ENCODE measurements at regions not wholly inside any gene's neighbourhood (a gene's known extent, or its start where the extent isn't known, plus 50 kb on each side); places are given as distances from the start of the nearest gene placed in this dataset.

GRCh38 chr7:25927626-25927978 is 224.4 kb upstream of the NFE2L3 start:
- no peak for TF ChIP-seq HOXA7 (CRISPR knock-in tag; IDR thresholded peaks at IDR 0.05)
- no peak for TF ChIP-seq CTCF (IDR thresholded peaks at IDR 0.05)
- TF ChIP-seq POLR2A (IDR thresholded peaks at IDR 0.05; ENCODE audit: low read length): no peak
- TF ChIP-seq SREBF2 (IDR thresholded peaks at IDR 0.05): no peak
- TF ChIP-seq HOXB5 (CRISPR knock-in tag; IDR thresholded peaks at IDR 0.05): no peak
- no peak for TF ChIP-seq RFX5 (IDR thresholded peaks at IDR 0.05)
- TF ChIP-seq EP300 (IDR thresholded peaks at IDR 0.05): no peak
- TF ChIP-seq, protein P1, sequence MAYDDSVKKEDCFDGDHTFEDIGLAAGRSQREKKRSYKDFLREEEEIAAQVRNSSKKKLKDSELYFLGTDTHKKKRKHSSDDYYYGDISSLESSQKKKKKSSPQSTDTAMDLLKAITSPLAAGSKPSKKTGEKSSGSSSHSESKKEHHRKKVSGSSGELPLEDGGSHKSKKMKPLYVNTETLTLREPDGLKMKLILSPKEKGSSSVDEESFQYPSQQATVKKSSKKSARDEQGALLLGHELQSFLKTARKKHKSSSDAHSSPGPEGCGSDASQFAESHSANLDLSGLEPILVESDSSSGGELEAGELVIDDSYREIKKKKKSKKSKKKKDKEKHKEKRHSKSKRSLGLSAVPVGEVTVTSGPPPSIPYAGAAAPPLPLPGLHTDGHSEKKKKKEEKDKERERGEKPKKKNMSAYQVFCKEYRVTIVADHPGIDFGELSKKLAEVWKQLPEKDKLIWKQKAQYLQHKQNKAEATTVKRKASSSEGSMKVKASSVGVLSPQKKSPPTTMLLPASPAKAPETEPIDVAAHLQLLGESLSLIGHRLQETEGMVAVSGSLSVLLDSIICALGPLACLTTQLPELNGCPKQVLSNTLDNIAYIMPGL (CRISPR knock-in tag; IDR thresholded peaks at IDR 0.05; ENCODE audit: borderline replicate concordance): no peak
- no peak for TF ChIP-seq TP53 (CRISPR knock-in tag; IDR thresholded peaks at IDR 0.05)
- TF ChIP-seq RARB (CRISPR knock-in tag; IDR thresholded peaks at IDR 0.05): no peak
- TF ChIP-seq MAZ (IDR thresholded peaks at IDR 0.05; ENCODE audit: borderline replicate concordance, low read depth, low read length): no peak
- no peak for TF ChIP-seq MYC (IDR thresholded peaks at IDR 0.05; ENCODE audit: borderline replicate concordance, low read length)
- TF ChIP-seq CEBPB (IDR thresholded peaks at IDR 0.05): no peak
- TF ChIP-seq GATA3 (IDR thresholded peaks at IDR 0.05; ENCODE audit: borderline replicate concordance): no peak

All from A549 (cell line).